ENCODE measurements at regions not wholly inside any gene's neighbourhood (a gene's known extent, or its start where the extent isn't known, plus 50 kb on each side); places are given as distances from the start of the nearest gene placed in this dataset.

DNA sequence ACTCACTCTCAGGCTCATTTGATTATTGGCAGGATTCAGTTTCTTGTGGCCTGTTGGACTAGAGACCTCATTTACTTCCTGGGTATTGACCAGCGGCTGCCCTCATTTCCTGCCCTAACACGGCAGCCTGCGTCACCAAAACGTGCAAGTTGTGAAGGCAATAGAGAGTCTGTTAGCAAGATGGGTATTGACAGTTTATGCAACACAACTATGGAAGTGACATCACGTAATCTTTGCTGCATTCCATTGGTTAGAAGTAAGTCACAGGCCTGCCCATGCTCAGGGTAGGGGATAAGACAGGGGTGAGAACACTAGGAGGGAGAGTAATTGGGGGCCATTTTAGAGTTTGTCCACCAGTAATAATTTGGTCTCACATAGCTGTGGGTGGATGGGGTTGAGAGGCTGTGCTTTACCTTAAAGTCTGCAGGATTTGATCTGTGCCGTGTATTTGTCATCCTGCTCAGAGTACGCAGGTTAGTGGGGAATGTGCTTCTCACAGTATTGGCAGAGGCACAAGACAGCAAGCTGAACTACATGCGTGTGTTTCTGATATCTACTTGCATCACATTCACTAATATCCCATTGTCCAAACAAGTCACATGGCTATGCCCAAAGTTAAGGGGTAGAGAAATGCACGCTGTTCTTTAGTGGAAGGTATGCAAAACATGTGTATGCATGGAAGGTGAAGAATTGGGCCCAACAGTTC lies 83.3 kb downstream of the EDEM1 start:
- no peak for DNase-seq (ENCODE audit: low read depth)
- H3K4me3 ChIP-seq (ENCODE audit: low read depth, low read length), result no peak overlapping the region

GRCh38 chr3:5271372-5271683 lies 83.8 kb downstream of the EDEM1 start:
- no peak for DNase-seq (ENCODE audit: low read depth)
- no peak overlapping the region for H3K4me3 ChIP-seq (ENCODE audit: low read depth, low read length)

- H3K4me3 ChIP-seq (ENCODE audit: low read depth, low read length), result no peak overlapping the region
- no peak for DNase-seq (ENCODE audit: low read depth)
These were observed 84.9 kb downstream of the EDEM1 start for GRCh38 chr3:5272387-5272786.

DNA sequence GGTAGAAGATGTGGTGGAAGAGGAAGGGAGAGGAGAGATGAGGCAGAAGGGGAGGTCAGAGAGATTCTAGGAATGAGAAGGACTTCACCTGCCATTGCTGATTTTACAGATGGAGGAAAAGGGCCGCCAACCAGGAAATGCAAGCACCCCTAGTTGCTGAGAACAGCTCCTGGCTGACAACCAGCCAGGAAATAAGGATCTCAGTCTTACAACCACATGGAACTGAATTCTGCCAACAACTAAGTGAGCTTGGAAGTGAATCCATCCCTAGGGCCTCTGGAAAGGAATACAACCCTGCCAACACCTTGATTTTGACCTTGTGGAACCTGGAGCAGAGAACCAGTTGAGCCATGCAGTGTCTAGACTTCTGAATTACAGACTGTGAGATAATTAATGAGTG lies 86.6 kb downstream of the EDEM1 start:
- no peak overlapping the region for H3K4me3 ChIP-seq (ENCODE audit: low read depth, low read length)
- no peak for DNase-seq (ENCODE audit: low read depth)

- DNase-seq (ENCODE audit: low read depth), result no peak
- H3K4me3 ChIP-seq (ENCODE audit: low read depth, low read length), result no peak overlapping the region
These were observed 88.0 kb downstream of the EDEM1 start for GRCh38 chr3:5275529-5275928.

- DNase-seq (ENCODE audit: low read depth), result no peak
- no peak overlapping the region for H3K4me3 ChIP-seq (ENCODE audit: low read depth, low read length)
These were observed 89.4 kb downstream of the EDEM1 start for GRCh38 chr3:5276934-5277333.

GRCh38 chr3:5277612-5278236 lies 90.2 kb downstream of the EDEM1 start:
- no peak overlapping the region for H3K4me3 ChIP-seq (ENCODE audit: low read depth, low read length)
- no peak for DNase-seq (ENCODE audit: low read depth)

DNA sequence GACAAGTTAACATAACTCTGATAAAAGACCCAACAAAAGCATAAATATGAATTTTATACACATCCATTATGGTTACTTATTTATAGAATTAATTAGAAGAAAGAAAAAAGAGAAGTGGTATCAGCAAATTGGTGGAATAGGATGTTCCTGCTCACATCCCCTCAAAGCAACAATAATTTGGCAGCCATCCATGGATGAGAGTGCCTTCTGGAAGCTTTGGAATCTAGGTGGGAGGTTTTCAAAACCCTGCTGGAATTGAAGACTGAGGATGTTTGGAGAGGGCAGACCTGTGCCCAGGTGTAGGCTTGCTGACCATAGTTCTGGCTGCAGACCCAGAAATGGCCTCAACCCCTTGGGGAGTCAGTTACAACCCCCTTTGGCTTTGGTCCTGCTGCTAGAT lies 91.2 kb downstream of the EDEM1 start:
- no peak for DNase-seq (ENCODE audit: low read depth)
- no peak overlapping the region for H3K4me3 ChIP-seq (ENCODE audit: low read depth, low read length)

GRCh38 chr3:5282703-5283102 lies 95.2 kb downstream of the EDEM1 start:
- no peak overlapping the region for H3K4me3 ChIP-seq (ENCODE audit: low read depth, low read length)
- no peak for DNase-seq (ENCODE audit: low read depth)

DNA sequence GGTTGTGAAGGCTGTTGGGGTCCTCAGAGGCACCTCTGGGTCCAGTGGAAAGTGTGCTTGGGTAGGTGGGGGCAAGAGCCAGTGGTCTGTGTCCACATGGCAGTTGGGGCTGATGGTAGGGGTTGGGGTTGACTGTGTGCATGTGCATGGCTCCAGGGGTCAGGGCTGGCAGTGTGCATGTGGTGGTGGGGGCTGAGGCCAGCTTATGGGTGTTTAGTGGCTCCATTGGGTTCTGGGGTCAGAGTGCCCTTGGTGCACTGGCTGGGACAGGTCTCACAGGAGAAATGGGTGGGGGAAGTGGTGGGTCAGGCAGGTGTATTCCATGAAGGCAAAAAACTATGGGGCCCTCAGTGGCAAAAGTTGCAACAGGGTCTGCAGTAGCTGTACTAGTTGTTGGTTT lies 97.9 kb downstream of the EDEM1 start:
- H3K4me3 ChIP-seq (ENCODE audit: low read depth, low read length), result no peak overlapping the region
- no peak for DNase-seq (ENCODE audit: low read depth)

DNA sequence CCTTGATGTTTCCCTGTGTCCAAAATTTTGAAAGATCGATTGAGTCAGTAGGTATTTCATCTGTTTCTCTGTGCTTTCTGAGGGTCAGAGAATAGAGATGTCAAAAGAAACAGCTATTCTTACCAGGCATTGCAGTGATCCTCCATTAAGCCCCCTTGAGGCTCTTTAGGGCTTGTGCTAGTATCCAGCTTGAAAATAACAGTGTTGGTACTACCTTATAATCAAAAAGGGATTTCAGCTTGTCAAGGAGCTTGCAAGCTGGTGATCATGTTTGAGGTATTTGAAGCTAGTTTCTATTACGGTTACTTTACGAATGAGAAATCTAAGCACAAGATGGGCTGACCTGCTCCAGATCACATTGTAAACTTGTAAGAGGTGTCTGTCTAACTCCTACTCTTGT lies 103.4 kb downstream of the EDEM1 start:
- DNase-seq (ENCODE audit: low read depth), result no peak
- no peak overlapping the region for H3K4me3 ChIP-seq (ENCODE audit: low read depth, low read length)

DNA sequence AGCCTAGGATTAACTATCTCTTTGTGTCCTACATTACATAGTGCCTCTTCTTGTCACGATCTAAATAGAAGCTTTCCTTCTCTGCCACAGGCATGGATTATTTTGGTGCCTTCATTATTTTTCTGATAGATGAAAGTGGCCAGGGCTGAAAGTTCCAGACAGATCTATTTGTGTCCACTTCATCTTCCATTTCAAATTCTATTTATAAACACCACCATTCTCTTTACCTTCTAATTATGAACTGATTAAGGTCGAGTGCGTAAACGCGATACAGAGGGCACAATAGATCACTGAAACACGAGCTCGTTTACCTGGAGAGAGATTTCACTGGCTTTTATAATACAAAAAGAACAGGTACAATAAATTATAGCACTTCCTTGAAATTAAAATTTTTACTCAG lies 105.0 kb downstream of the EDEM1 start:
- no peak for DNase-seq (ENCODE audit: low read depth)
- no peak overlapping the region for H3K4me3 ChIP-seq (ENCODE audit: low read depth, low read length)

DNA sequence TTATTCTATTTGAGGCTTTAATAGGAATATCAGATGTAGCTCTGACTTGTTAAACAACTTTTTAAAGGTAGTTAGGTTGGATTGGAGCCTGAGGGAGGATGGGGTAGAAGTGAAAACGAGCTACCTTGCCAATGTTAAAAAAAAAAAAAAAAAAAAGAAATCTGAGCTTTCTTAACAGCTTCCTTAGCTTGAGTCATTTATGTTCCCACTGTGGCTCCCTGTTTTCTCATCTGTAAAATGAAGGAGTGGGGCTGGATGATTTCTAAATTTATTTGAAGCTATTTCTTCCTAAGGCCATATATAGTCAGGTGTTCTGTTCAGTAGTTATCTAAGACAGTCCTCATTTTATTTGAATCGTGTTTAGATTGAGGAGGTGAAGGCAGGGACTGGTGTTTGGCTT lies 105.7 kb downstream of the EDEM1 start:
- DNase-seq (ENCODE audit: low read depth), result no peak
- H3K4me3 ChIP-seq (ENCODE audit: low read depth, low read length), result no peak overlapping the region

DNA sequence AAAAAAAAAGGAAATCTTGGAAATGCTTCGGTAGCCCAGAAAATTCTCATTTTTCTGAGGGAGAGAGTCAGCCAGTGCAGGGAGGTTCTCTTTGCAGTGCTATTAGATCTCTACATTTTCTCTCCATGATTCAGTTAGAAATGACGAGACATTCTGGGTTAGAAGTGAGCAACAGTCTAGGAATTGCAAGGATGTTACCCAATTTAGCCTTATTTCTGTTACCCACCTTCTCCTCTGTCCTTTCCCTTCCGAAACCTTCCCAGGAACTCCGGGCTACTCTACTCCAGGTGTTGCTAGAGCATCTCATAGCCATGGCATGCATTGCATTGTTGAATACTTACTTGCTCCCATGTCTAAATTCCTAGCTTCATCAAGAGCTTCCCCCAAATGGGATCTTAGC lies 106.8 kb downstream of the EDEM1 start:
- H3K4me3 ChIP-seq (ENCODE audit: low read depth, low read length), result no peak overlapping the region
- DNase-seq (ENCODE audit: low read depth), result no peak

GRCh38 chr3:5295191-5295690 lies 107.7 kb downstream of the EDEM1 start:
- DNase-seq (ENCODE audit: low read depth), result no peak
- H3K4me3 ChIP-seq (ENCODE audit: low read depth, low read length), result no peak overlapping the region

DNA sequence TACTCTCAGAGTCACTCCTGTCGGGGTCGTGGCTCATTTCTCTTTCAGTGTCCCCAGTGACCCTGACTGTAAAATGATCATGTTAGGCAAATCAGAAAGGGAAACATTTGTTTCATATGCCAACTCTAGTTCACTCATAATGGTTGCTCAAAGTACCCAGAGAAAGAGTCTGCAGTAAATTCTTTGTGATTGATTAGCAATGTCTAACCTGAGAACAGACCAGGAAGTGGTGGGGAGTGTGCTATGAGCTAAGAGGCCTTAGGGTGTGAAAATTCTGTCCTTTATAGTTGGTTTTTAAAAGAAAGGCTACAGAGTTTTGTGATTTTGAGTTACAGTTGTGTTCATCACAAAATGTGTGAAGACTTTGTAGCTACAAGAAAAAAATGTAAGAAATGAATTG lies 108.9 kb downstream of the EDEM1 start:
- no peak for DNase-seq (ENCODE audit: low read depth)
- H3K4me3 ChIP-seq (ENCODE audit: low read depth, low read length), result no peak overlapping the region

GRCh38 chr3:5297895-5298294 lies 110.4 kb downstream of the EDEM1 start:
- H3K4me3 ChIP-seq (ENCODE audit: low read depth, low read length), result no peak overlapping the region
- no peak for DNase-seq (ENCODE audit: low read depth)

DNA sequence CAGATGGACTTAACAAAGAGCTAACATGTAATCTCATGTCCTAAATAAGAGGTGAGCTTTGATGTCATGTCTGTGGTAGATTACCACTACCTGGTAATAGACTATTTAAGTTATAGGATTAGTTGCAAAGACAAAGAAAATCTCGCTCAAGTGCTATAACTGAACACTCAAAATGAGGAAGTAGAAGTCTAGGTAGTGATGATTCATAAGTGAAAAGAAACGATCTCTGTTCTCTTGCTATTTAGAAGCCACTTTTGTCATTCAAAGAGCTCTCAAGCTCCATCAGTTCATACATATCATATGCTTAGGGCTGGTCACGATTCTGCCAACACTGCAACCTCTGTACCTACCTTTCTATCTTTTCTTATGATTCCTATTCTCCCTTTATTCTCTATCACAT lies 110.9 kb downstream of the EDEM1 start:
- DNase-seq (ENCODE audit: low read depth), result no peak
- H3K4me3 ChIP-seq (ENCODE audit: low read depth, low read length), result no peak overlapping the region

- no peak overlapping the region for H3K4me3 ChIP-seq (ENCODE audit: low read depth, low read length)
- no peak for DNase-seq (ENCODE audit: low read depth)
These were observed 111.7 kb downstream of the EDEM1 start for GRCh38 chr3:5299161-5299560.

- H3K4me3 ChIP-seq (ENCODE audit: low read depth, low read length), result no peak overlapping the region
- DNase-seq (ENCODE audit: low read depth), result no peak
These were observed 113.1 kb downstream of the EDEM1 start for GRCh38 chr3:5300638-5301037.

GRCh38 chr3:5301651-5302297 lies 114.3 kb downstream of the EDEM1 start:
- no peak for DNase-seq (ENCODE audit: low read depth)
- no peak overlapping the region for H3K4me3 ChIP-seq (ENCODE audit: low read depth, low read length)
